ENCODE measurements at regions not wholly inside any gene's neighbourhood (a gene's known extent, or its start where the extent isn't known, plus 50 kb on each side); places are given as distances from the start of the nearest gene placed in this dataset.

- no peak for DNase-seq (ENCODE audit: low spot score)
Observed at GRCh38 chr20:39825950-39826349, 863.1 kb downstream of the MAFB start.

- DNase-seq (ENCODE audit: low spot score), result no peak
Observed at GRCh38 chr20:39825524-39825923, 863.4 kb downstream of the DHX35 start.

- no peak for DNase-seq (ENCODE audit: low spot score)
Observed at GRCh38 chr20:39823224-39823623, 861.1 kb downstream of the DHX35 start.

GRCh38 chr20:39822667-39823066, 860.5 kb downstream of the DHX35 start:
- DNase-seq (ENCODE audit: low spot score), result no peak

- no peak for DNase-seq (ENCODE audit: low spot score)
Observed at GRCh38 chr20:39813190-39813829, 851.2 kb downstream of the DHX35 start.

- DNase-seq (ENCODE audit: low spot score), result no peak
Observed at GRCh38 chr20:39812116-39812515, 850.0 kb downstream of the DHX35 start.

- DNase-seq (ENCODE audit: low spot score), result no peak
Observed at GRCh38 chr20:39810309-39810708, 848.2 kb downstream of the DHX35 start.

GRCh38 chr20:39808613-39809012, 846.5 kb downstream of the DHX35 start:
- DNase-seq (ENCODE audit: low spot score), result no peak

- no peak for DNase-seq (ENCODE audit: low spot score)
Observed at GRCh38 chr20:39800548-39800947, 838.4 kb downstream of the DHX35 start.

GRCh38 chr20:39800111-39800510, 838.0 kb downstream of the DHX35 start:
- DNase-seq (ENCODE audit: low spot score), result no peak

GRCh38 chr20:39799366-39799965, 837.3 kb downstream of the DHX35 start:
- no peak for DNase-seq (ENCODE audit: low spot score)

- DNase-seq (ENCODE audit: low spot score), result no peak
Observed at GRCh38 chr20:39795401-39796272, 833.5 kb downstream of the DHX35 start.

- DNase-seq (ENCODE audit: low spot score), result no peak
Observed at GRCh38 chr20:39792334-39792733, 830.2 kb downstream of the DHX35 start.

GRCh38 chr20:39789411-39789810, 827.3 kb downstream of the DHX35 start:
- DNase-seq (ENCODE audit: low spot score), result no peak

- no peak for DNase-seq (ENCODE audit: low spot score)
Observed at GRCh38 chr20:39785252-39785917, 823.2 kb downstream of the DHX35 start.

GRCh38 chr20:39784693-39785092, 822.5 kb downstream of the DHX35 start:
- DNase-seq (ENCODE audit: low spot score), result no peak

- no peak for DNase-seq (ENCODE audit: low spot score)
Observed at GRCh38 chr20:39778847-39779604, 816.9 kb downstream of the DHX35 start.

- DNase-seq (ENCODE audit: low spot score), result no peak
Observed at GRCh38 chr20:39778431-39778830, 816.3 kb downstream of the DHX35 start.

- DNase-seq (ENCODE audit: low spot score), result no peak
Observed at GRCh38 chr20:39777610-39778009, 815.5 kb downstream of the DHX35 start.

GRCh38 chr20:39775110-39775509, 813.0 kb downstream of the DHX35 start:
- no peak for DNase-seq (ENCODE audit: low spot score)

GRCh38 chr20:39773380-39774000, 811.3 kb downstream of the DHX35 start:
- DNase-seq (ENCODE audit: low spot score), result no peak

Measured in activated CD4-positive, alpha-beta T cell treated with anti-CD3 and anti-CD28 coated beads, Interleukin-2, Interleukin-4, amounts not matched to agents 100 ng/mL and 50 ng/mL, durations not matched to agents 16 hours and 8 hours (primary cell).